HG02973 (cell line): ENCODE measurements at regions not wholly inside any gene's neighbourhood (a gene's known extent, or its start where the extent isn't known, plus 50 kb on each side); places are given as distances from the start of the nearest gene placed in this dataset.
"Not testable (repeated sequence)": the region's sequence is repeated elsewhere in the genome, so short reads cannot be mapped to it uniquely, and the experiment has no call there.

Source experiments
- ATAC-seq: cut with Tn5 transposase; IDR thresholded peaks from one replicate; pipeline ENCODE4 v1.9.1; 2021; ENCODE audit warnings: moderate library complexity; ENCODE audit not compliant: unreplicated experiment

DNA sequence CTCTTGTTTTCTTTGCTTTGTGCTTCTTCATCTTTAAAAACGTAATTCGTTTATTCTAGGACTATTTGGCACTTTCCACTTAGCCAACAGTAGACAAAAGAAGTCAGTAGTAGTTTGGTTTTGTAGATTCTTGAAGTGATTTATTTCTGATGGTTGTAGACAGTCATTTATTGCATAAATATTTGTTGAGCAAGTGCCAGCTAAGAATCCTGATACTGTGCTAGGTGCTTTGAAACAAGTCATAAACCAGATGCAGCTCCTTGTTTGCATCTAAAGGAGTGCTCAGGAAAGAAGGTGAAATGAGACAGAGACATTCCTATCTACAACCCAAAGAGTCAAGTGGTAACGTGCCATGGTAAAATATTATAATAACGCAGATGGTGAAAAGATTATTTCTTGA, 469.1 kb downstream of the GJA1 start:
- no peak for ATAC-seq

DNA sequence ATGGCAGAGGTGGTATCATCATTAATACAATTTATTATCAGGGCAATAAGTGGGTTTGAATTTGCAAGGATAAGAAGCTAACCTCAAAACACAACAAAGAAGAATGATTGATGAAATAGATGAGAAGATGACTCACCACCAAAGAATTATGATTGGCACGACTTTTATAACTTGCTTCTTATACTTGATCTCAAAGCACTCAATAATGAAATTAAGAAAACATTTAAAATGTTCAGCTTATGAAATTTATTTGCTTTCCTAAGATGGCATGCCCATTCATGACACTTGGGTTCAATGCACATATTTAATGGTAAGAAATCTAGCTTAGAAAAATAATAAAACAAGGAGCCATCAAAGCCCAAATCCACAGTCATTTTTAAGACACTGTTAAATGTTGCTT, 477.5 kb downstream of the GJA1 start:
- ATAC-seq: no peak

DNA sequence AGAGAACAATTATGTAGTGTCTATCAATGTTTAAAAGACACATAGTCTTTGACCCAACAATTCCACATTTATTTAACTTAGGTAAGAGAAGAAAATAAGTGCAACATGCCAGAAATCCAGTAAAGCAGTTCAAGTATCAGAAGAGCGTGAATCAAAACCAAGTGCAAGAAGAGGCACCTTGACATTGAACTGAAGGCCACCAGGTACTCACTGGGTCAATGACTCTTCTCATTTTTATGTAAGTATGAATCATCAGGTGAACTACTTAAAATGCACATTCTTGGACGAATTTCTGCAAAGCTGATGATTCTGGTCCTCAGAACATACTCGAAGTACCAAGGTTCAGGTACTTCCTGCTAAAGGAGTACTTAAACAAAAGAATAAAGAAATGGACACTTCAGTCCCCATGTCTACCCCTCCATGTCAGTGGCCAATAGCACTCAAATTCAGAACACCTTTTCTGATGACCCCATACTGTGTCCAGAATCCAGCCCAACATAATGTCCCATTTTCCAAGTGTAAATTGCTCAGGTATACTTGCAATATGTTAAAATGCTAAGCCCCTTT, 481.9 kb downstream of the GJA1 start:
- no peak for ATAC-seq

DNA sequence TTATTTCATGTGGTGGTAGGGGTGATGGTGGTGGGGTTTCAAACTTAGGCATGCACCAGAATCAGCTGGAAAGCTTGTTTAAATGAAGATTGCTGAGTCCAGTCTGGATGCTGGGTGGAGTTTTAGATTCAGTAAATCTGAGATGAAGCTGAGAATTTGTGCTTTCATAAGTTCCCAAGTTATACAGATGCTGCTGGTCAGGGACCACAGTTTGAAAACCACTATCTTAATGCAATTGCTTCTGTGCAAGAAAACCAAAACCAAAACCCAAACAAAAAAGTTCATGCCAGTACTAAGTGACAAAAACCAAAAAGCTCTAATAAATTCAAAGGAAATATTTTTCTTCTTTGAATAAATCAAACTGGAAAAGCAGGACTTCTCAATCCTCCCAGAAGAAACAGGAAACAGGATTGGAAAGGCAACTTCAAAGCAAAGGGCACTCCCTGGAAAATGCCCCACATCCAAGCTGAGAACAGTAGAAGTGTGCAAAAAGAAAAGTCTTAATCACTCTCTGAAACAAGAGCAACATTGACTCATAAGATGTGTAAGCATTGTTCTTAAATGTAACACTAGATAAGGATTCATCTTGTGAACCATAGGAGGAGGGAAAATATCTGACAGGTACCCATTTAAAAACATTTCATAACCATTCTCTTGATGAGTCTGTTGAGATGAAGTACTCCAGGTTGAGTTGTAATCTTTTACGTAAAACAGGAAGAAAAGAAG, 481.5 kb upstream of the HSF2 start:
- ATAC-seq: no peak

DNA sequence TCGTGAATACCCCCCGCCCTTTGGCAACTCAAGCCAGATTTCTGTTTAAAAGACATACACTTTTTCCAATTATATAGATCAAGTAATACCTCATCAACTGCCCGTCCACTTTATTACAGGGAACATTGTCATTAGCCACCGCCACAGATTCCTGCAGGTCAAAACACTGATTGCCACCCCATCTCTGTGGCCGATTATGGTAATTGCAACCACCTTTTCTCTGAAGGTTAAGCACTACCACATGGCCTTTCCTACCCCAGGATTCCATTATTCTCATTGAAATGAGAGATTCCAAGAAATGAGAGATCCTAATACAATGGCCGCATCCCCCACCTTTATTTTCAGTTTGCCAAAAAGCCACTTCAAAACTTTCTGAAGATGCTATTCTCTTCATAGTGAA, 478.8 kb upstream of the HSF2 start:
- no peak for ATAC-seq

DNA sequence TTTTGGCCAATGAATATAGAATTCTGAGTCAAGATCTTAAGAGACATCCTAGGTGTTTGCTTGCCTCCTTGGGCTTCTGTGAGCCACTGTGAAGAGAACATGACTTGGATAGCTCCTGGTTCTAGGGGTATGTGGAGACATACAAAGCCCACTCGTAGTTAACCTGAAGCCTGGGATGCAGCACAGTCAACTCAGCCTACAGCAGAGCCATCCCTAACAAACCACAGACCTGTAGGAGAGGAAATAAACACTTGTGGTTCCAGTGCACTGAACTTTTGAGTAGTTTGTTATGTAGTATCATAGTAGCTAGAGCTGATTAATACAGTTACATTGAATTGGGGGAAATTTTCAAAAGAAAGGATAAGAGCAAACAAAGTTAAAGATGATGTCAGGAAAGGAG, 474.4 kb upstream of the HSF2 start:
- no peak for ATAC-seq

DNA sequence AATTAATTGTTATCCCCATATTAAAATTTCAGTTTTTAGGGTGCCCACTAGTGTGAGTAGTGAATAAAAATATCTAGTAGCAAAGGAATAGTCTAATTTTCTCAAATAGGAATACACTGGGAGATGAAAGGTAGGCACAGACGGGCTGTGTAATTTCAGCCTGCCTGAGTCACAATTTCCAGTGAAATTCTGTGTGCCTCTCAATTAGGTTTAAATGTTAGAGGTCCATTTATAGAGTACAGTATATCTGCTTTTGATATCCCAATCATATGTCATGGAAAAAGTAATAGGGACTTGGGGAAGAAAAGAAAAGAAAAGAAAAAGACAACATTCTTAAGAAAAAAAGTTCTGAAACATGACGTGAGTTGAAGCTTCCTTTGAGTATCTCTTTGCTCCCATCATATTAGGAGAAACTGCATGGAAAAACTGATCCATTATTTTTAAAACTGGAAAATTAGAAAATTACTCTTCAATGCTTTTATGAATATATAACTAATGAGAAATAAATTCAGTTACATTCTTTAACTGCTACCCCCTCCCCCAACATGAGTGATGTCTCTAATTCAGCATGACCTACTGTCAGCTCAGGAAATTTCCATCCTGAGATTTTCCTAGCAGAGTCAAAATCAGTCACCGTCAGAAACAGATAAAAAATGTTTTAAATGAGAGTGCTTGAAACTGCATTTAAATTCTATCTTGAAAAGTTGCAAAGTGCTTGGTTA, 473.8 kb upstream of the HSF2 start:
- ATAC-seq: no peak

DNA sequence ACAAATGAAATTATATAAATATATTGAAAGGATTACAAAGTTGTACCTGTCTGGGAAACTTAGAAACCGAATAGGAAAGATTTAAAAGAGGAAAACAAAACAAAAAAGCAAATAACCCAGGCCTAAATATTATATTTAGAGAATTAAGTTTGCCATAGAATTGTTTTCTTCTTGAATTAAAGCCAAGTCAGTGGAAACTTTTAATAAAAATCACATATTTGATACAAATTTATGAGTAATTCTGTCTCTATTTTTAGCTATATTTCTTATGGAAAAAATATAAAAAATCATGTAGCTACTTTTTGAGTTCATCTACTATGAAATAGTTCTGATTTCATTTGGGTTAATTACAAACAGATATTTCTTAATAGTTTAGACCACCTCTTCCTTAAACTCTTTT, 470.2 kb upstream of the HSF2 start:
- ATAC-seq: no peak

DNA sequence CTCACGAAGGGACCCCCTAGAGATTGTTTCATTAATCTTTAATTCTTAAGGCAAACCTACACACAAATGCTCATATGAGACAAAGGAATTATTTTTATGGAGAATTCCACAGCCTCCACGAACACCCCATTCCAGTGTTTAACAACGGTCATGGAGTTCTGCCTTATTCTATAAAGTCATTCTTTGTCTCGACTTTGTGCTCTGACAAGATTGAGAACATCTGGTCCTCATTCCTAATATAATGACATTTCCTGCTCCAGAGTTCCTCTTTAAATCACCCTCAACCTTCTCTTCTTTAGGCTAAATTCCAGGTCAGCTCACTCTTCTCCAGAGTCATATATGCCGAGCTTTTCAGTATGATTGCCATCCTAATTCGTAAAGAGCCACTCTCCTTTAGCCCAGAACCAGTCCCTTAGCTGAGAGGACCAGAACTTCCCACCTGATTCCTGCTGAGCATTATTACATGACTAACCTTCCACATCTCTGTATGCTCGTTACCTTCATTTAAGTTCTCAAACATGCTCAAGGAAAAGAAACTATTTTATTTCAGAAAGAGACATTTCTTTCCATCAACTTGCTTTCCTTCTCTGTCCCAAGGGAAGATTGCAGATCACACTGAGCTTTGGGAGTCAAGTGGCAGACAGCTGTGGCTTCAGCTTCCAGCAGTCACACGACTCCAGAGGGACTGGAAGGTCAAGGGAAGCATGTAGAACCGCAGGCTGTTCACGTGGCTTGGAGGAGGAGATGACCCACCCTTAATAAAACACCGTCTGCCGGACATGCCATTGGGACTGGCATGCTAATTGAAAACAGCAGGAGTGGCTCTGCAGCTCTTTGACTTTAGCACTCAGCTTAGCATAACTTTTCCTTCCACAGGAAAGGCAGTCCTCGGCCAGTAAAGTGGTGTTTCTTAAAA, 467.1 kb upstream of the HSF2 start:
- no peak for ATAC-seq

DNA sequence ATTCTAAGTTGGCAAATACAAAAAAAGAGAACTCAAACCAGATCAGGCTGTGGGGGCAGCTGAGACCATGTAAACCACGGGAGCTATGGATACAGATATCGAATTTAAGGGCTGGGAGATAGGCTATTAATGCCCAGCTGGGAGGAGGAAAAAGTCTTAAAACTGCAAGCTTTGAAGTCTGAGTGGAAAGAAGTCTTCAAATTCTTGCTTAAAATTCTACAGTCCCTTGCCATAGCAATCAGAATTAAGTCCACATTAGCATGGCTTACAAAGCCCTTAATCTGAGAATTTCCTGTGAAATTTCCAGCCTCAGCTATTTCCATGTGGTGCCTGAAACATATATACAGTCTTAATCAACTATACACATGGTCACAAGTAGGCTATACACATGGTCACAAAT, 465.0 kb upstream of the HSF2 start:
- ATAC-seq: no peak

DNA sequence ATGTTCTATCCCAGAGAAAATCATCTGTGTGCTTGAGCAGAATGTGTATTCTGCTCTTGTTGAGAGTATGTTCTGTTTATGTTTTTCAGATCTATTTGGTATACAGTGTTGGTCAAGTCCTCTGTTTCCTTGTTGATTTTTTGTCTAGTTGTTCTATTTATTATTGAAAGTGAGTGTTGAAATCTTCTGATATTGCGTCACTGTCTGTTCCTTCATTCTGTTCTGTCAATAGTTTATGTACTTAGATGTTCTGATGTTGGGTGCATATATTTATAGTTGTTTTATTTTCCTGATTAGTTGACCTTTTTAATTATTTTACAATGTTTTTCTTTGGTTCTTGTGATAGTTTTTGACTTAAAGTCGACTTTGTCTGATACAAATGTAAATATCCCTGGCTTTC, 458.7 kb upstream of the HSF2 start:
- ATAC-seq: no peak

DNA sequence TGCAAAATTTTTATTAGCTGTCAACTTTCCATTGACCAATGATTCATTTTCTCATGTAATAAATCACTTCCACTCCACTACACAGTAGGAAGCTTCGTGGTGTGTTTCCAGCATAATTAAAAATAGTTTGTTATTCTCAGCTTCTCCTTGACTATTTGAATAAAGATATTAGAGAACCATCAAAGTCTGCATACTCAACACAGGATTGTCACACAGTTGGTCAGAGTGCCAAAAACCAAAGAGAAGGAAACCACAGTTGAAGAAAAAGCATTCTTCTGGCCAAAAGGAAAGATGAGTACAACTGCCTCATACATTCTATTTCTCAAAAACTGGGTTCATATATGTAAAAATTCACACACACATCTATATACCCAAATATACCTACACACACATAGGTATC, 455.1 kb upstream of the HSF2 start:
- ATAC-seq: no peak

DNA sequence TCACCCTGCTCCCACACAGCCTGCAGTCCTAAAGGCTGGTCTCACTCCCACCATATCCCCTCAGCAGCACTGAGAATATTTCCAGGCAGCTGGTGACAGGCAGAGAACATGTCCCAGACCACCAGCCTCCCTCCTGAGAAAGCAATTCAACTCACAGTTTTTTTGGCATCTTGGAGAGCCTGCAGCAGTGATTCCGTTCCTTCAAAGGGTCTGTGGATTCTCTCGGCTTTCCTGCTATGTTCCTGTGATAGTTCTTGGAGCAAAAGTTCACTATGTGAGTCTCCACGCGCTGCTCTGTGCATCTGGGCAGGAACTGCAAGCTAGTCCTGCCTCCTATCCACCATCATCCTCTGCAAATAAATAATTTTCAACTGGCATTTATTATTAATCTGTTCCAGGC, 448.3 kb upstream of the HSF2 start:
- ATAC-seq: no peak

DNA sequence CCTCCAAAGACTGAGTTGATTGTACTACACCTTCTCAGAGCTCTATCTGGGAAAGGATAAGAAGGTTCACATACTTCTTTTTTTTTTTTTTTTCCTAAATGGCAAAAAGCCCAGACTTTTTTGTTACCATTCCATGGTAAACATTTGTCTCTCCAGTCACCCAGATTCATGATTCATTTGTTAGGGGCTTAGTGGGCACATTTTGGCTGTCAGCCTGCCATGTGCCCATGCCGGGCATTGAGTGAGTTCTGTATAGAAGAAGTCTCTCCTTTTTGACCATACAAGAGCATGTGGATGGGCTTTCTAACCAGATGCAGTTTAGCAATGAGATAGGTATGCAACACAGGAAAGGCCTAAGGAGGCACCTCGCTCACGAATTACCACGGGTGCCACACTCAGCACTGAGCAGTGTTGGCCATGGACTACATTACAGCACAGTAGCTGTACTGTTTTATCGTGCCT, 447.5 kb upstream of the HSF2 start:
- ATAC-seq: no peak

DNA sequence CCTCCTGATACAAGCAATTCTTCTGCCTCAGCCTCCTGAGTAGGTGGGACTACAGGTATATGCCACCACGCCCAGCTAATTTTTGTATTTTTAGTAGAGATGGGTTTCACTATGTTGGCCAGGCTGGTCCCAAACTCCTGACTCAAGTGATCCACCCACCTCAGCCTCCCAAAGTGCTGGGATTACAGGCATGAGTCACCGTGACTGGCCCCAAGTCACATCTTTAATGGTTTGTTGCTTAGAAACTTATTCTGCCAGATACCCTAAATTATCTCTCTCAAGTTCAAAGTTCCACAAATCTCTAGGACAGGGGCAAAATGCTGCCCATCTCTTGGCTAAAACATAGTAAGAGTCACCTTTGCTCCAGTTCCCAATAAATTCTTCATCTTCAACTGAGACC, 444.1 kb upstream of the HSF2 start:
- ATAC-seq: not testable (repeated sequence)

DNA sequence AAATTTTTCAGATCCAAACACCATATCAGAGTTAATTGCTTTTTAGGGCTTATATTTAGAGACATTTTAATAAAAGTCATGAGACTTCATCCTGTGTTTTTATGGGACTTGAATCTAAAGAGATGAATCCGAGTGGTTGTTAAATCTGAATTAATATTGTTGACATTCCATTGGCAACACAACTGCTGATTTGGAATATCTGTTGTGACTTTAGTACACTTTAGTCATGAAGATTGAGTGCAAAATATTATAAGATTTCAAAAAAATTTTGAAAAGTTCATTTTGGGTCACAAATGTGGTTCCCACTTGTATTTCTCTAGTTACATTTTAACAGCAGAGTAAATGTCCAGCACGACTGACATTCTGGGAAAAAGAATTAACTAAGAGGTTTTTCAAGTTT, 442.7 kb upstream of the HSF2 start:
- ATAC-seq: no peak

DNA sequence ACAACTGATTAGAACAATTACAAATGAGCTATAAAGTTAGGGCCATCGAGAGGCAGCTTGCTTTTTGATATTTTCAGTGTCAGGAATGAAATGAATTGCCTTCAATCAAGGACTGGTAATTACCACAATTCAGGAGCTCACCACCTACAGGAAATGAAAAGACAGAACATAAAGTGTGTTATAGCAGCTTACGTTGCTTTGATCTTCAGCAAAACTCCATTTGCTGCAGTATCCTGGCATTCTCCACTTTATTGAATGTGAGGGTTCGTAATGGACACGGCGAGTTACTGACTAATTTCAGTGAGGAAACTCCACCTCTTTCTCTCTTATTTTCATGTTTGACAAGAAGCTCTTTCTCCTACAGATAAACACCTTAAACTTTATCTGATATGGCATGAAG, 440.0 kb upstream of the HSF2 start:
- no peak for ATAC-seq

DNA sequence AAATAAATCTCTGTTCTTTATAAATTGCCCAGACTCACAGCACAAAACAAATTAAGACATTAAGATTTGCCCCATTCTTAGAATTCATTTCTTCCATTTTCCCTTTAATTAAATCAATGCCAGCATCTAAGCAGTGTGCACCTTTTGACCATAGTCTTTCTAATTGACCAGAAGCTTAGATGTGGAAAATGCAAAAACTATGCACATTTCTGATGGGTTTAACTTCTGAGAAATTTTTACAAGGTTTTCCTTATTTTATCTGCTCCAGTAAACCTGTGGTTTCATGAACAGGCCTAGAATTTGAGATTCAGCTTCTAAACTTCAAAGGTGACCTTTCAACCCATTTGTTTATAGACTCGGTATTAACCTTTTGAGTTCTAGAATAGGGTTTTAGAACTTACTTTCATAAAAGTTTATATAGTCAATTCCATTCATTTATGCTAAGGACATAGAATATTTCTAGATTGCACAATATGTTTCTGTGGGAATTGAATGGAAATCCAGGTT, 437.8 kb upstream of the HSF2 start:
- ATAC-seq: no peak

DNA sequence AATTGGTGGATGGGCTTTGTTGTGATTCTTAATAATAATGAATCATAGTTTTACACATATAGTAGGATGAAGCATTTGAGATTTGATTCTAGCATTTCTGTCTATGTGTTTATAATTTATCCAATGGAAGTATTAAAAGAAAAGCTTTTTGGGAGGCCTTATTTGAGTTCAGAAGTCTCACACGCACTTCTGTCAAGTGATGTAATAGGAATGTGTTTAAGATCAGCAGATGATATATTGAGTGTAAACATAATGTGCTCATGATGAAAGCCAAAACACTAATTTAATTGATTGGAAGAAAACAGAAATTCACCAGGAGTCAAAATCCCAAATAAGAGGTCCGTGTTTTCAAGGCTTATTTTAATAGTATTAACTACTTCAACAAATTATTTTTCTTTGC, 435.6 kb upstream of the HSF2 start:
- no peak for ATAC-seq

DNA sequence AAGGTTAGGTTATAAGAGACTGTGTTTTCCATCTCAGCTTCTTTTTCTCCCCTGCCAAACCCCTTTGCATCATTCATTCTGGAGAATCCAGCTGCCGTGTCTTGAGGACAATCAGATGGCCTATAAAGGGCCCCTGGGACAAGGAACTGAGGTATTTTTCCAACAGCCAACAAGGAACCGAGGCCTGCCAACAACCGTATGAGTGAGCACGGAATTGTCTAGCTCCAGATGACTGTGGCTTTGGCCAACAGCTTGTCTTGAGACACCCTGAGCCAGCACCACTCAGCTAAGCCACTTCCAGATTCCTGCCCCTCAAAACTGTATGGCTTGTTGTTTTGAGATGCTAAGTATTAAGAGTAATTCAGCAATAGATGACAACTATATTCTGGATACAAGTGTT, 433.7 kb upstream of the HSF2 start:
- no peak for ATAC-seq

DNA sequence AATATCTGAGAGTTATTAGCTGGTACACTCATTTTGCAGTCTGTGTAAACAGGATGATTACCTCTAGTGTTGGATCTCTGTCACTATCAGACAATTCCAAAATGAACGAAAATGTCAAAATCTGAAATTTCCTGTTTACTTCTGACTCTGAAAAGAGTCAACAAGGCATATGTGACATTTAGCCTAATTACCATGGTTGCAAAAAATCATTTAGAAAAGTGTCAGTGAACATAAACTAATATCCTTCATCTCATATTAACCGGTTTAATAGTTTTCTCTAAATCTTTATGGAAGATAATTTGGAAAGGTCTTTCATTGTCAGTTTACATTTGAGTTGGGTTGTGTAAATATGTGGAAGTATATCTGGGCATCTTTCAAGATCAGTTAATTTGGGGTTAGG, 431.8 kb upstream of the HSF2 start:
- no peak for ATAC-seq
